ENCODE measurements at regions not wholly inside any gene's neighbourhood (a gene's known extent, or its start where the extent isn't known, plus 50 kb on each side); places are given as distances from the start of the nearest gene placed in this dataset.

DNA sequence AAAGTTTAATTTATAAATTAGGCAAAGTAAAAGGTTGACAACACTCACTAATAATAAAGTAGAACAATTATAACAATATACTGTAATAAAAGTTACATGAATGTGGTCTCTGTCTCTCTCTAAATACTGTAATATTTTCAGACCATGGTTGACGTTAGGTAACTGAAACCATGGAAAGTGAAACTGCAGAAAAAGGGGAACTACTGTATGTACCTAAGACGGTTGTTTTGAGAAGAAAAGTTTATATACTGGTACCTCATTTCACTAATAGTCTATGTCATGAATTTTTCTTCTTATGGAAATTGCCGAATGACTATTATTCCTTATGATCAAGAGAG, 166.7 kb upstream of the ZNF521 start:
- TF ChIP-seq CTCF (conservative IDR thresholded peaks at IDR 0.05; ENCODE audit: low read depth, low read length) (no peak), RAD21 (IDR thresholded peaks at IDR 0.05; ENCODE audit: low read length) (no peak), MAFK (IDR thresholded peaks at IDR 0.05; ENCODE audit: low read depth, low read length) (no peak), RFX5 (IDR thresholded peaks at IDR 0.05; ENCODE audit: low read depth, low read length) (no peak), CEBPB (IDR thresholded peaks at IDR 0.05; ENCODE audit: low read depth, low read length) (no peak)

Measured in IMR-90 (cell line).